Thoracic aorta (tissue), 2 donors: ENCODE measurements at regions not wholly inside any gene's neighbourhood (a gene's known extent, or its start where the extent isn't known, plus 50 kb on each side); places are given as distances from the start of the nearest gene placed in this dataset.

Source experiments
- ATAC-seq: fragments of 150-250 bp; one replicate; pipeline ENCODE4 v1.8.0; 2017; ENCODE audit warnings: low read depth; ENCODE audit not compliant: insufficient number of reproducible peaks, low FRiP score
- DNase-seq: peaks from one replicate; pipeline ENCODE4 v3.0.0-alpha.2; 2020; ENCODE audit warnings: low spot score
- H3K27ac ChIP-seq, 2 donors: fragments of 200-600 bp; sonication (generic); 1 replicate in 1 of 2; 2 replicates in 1 of 2; pipeline ENCODE4 v1.5.1; 2016; ENCODE audit warnings: mild to moderate bottlenecking in 2 of 2, moderate library complexity in 2 of 2
- H3K27me3 ChIP-seq: fragments of 200-600 bp; sonication (generic); replicated peaks from 2 replicates; pipeline ENCODE4 v1.6.0; 2016; ENCODE audit warnings: mild to moderate bottlenecking; ENCODE audit not compliant: insufficient read depth
- H3K36me3 ChIP-seq: fragments of 200-600 bp; sonication (generic); one replicate; pipeline ENCODE4 v1.5.1; 2016
- H3K4me1 ChIP-seq, 2 donors: fragments of 200-600 bp; sonication (generic); 1 replicate in 1 of 2; 2 replicates in 1 of 2; pipeline versions ENCODE4 v1.5.1 to v1.6.0; 2016; ENCODE audit warnings: low read depth in 2 of 2, mild to moderate bottlenecking in 1 of 2; ENCODE audit not compliant: control insufficient read depth in 1 of 2
- H3K4me3 ChIP-seq: fragments of 200-600 bp; sonication (generic); 2 replicates; pipeline ENCODE4 v1.5.1; 2016; ENCODE audit warnings: mild to moderate bottlenecking
- H3K9me3 ChIP-seq: fragments of 200-600 bp; sonication (generic); 2 replicates; pipeline ENCODE4 v1.5.1; 2016
- TF ChIP-seq, protein P1 (sequence below): fragments of 200-600 bp; sonication (generic); IDR thresholded peaks from one replicate; pipeline ENCODE4 v1.5.1; 2019; ENCODE audit warnings: antibody characterized with exemption

DNA sequence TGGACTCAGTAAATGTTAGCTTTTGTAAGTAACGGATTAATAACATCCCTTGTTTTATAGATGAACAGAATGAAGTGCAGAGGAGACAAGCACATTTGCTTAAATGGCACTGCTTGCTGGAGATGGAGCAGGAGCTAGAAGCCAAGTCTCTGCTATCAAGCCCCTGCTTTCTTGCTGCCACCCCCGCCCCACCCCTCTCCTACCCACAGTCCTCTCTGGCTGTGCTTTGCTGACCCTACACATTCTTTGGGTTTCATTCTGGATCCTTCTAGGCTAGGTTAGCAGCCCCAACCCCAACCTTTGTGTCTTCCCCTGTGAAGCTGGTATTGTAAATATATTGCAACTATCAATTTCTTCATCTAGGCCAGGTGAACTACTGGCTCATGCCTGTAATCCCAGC is 77.5 kb upstream of the CAPZB start:
- Histone ChIP-seq H3K4me3 (no peak overlapping the region), H3K27ac (peak overlapping the region; percentile 80 to 82), H3K36me3 (no peaks in the 10 kb centered on the region), H3K27me3 (no peaks in the 10 kb centered on the region), H3K9me3 (no peaks in the 10 kb centered on the region), H3K4me1 (peaks cover 9 to 21% of the 10 kb centered on the region in 2 donors)
- TF ChIP-seq, protein P1, sequence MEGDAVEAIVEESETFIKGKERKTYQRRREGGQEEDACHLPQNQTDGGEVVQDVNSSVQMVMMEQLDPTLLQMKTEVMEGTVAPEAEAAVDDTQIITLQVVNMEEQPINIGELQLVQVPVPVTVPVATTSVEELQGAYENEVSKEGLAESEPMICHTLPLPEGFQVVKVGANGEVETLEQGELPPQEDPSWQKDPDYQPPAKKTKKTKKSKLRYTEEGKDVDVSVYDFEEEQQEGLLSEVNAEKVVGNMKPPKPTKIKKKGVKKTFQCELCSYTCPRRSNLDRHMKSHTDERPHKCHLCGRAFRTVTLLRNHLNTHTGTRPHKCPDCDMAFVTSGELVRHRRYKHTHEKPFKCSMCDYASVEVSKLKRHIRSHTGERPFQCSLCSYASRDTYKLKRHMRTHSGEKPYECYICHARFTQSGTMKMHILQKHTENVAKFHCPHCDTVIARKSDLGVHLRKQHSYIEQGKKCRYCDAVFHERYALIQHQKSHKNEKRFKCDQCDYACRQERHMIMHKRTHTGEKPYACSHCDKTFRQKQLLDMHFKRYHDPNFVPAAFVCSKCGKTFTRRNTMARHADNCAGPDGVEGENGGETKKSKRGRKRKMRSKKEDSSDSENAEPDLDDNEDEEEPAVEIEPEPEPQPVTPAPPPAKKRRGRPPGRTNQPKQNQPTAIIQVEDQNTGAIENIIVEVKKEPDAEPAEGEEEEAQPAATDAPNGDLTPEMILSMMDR = no peak
- no peak for DNase-seq
- no peak for ATAC-seq

DNA sequence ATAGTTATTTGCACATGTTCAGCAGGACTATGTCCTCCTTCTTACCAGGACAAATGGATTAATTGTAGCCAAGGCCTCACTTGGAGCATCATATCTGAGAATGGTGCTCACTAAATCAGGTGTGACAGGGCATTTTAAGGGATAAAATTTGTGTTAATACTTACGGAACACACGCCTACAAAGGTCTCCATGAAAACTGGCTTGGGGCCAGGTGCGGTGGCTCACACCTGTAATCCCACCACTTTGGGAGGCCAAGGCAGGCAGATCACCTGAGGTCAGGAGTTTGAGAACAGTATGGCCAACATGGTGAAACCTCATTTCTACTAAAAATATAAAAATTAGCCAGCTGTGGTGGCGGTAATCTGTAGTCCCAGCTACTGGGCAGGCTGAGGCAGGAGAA is 75.1 kb upstream of the CAPZB start:
- TF ChIP-seq, protein P1 = no peak
- DNase-seq = no peak
- no peak for ATAC-seq
- Histone ChIP-seq H3K36me3 (no peaks in the 10 kb centered on the region), H3K4me3 (no peak overlapping the region), H3K4me1 (peaks cover 9 to 21% of the 10 kb centered on the region in 2 donors), H3K9me3 (no peaks in the 10 kb centered on the region), H3K27ac (no peak overlapping the region), H3K27me3 (no peaks in the 10 kb centered on the region)

- Histone ChIP-seq H3K27ac (no peak overlapping the region), H3K4me3 (no peak overlapping the region), H3K36me3 (no peaks in the 10 kb centered on the region), H3K27me3 (no peaks in the 10 kb centered on the region), H3K4me1 (peaks cover 7 to 18% of the 10 kb centered on the region in 2 donors), H3K9me3 (no peaks in the 10 kb centered on the region)
- TF ChIP-seq, protein P1 = no peak
- ATAC-seq (no peak), DNase-seq (no peak)
Observed at GRCh38 chr1:19559641-19560040, 74.3 kb upstream of the CAPZB start.

- DNase-seq (no peak), ATAC-seq (no peak)
- TF ChIP-seq, protein P1 = no peak
- no peak overlapping the region for H3K27ac ChIP-seq
- no peaks in the 10 kb centered on the region for H3K27me3 ChIP-seq
- H3K36me3 ChIP-seq = no peaks in the 10 kb centered on the region
- peaks cover 0 to 1% of the 10 kb centered on the region in 2 donors for H3K4me1 ChIP-seq
- no peak overlapping the region for H3K4me3 ChIP-seq
- H3K9me3 ChIP-seq = no peaks in the 10 kb centered on the region
Observed at GRCh38 chr1:19557609-19558051, 72.3 kb upstream of the CAPZB start.

DNA sequence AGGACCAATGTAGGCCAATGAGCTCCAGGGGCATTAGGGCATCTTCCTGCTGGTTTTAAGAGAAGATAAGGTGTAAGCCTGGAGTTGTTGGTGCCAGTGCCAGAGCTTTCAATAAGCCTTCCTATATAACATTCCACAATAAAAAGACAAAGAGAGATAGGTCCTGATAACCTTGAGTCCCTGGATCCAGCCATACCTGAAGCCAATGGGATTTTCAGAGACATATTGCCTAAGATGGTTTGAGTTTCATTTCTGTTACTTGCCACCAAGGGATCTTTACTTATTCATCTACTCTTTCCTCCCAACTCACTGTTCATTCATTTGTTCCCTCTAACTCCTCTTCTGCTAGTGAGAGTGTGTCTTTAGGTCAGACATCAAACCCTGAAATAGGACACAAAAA is 68.8 kb upstream of the CAPZB start:
- Histone ChIP-seq H3K36me3 (no peaks in the 10 kb centered on the region), H3K4me3 (no peak overlapping the region), H3K27ac (no peak overlapping the region), H3K9me3 (no peaks in the 10 kb centered on the region), H3K4me1 (no peaks in the 10 kb centered on the region), H3K27me3 (no peaks in the 10 kb centered on the region)
- ATAC-seq (no peak), DNase-seq (no peak)
- TF ChIP-seq, protein P1 = no peak
